ENCODE measurements at regions not wholly inside any gene's neighbourhood (a gene's known extent, or its start where the extent isn't known, plus 50 kb on each side); places are given as distances from the start of the nearest gene placed in this dataset.
A peak's percentile ranks its signal among the peaks of the same experiment; 100 is the strongest.
"Not testable (repeated sequence)": the region's sequence is repeated elsewhere in the genome, so short reads cannot be mapped to it uniquely, and the experiment has no call there.

- not testable (repeated sequence) for DNase-seq
Observed at GRCh38 chr1:149279015-149279414, 175.7 kb upstream of the NBPF9 start.

DNA sequence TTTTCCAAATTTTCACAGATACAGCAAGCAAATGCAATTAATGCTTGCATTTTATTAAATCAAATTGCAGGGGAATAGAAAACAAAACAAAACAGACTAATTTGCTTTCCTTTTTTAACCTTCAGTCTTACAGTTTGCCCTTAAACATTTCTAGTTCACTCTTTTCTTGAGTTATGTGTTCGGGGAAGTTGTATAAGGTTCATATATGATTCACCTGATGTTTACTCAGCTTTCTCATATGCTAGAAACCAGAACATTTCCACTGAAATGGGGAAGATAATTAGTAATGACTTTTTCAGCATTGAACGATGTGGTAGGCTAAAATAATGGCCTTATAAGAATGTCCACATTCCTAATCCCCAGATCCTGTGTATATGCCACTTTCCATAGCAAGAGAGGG is 176.2 kb upstream of the NBPF9 start:
- not testable (repeated sequence) for DNase-seq

GRCh38 chr1:149284773-149285172 is 181.4 kb upstream of the NBPF9 start:
- DNase-seq, result not testable (repeated sequence)

GRCh38 chr1:149285205-149285604 is 181.9 kb upstream of the NBPF9 start:
- DNase-seq, result not testable (repeated sequence)

DNA sequence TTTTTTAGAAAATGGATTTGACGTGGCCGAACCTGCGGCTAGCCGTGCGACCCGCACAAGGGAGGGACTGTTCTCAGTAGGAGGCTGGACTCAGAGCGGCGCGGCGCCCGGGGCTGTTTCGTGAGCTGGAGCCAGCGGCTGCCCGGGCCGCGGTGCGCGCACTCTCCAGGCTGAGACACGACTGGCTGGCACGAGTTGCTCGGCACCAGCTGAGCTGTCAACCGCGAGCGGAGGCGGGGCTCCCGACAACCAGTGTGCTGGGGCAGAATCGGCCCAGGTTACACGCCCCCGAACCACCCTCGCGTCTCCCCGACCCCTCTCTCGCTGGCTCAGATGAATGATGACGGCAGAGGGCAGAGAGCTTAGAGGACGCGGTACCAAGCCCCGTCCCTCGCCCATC is 182.3 kb upstream of the NBPF9 start:
- DNase-seq, result peak; percentile 38

- not testable (repeated sequence) for DNase-seq
Observed at GRCh38 chr1:149288580-149288979, 185.2 kb upstream of the NBPF9 start.

DNA sequence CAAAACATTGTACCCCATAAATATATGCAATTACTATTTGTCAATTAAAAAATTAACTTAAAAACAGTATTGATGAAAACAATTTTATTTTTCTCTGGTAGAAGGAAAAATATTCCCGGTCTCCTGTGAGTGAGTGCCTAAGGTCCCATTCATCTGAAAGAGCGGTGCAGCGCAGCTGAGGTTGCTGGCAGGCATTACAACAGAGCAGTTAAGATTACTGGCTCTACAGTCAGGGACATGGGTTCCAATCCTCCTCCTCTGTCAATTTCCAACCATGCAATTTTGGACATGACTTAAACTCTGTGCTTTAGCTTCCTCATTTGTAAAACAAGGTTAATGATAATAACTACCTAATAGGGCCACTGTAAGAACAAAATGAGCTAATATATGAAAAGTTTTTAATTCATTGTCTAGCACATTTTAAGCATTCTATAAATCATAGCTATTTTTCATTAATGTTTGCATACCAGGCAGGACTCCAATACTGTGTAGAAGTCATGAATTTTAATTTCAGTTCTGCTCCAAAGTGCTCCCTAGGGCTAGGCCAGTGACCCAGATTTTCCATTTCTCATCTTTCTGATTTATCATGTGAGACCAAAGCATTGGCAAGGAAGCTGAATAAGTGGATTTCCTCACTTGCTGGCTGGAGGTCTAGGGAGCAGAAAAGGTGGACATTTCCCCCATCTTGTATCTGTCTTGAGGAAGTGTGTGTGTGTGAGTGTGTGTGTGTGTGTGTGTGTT is 174.2 kb upstream of the NBPF19 start:
- DNase-seq, result not testable (repeated sequence)

- not testable (repeated sequence) for DNase-seq
Observed at GRCh38 chr1:149301282-149301681, 173.6 kb upstream of the NBPF19 start.

DNA sequence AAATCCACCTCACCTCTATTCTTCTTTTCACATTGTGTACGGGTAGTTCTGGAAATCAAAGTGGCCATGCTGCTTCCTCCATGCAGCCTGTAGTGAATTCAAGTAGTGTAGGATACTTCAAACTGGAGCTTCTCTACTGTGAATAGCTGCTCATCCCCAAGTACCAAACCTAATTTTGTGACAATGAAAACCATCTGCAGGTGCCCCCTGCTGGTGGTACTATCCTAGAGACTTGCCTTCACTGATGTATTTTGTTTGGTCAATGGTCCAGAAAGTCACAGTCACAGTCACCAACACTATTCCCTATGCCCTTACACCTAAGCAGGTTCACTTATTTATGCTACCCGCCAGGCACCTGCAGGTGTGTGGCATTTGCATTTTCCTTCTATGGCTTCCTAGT is 170.0 kb upstream of the NBPF19 start:
- not testable (repeated sequence) for DNase-seq

- not testable (repeated sequence) for DNase-seq
Observed at GRCh38 chr1:149307640-149308039, 167.2 kb upstream of the NBPF19 start.

DNA sequence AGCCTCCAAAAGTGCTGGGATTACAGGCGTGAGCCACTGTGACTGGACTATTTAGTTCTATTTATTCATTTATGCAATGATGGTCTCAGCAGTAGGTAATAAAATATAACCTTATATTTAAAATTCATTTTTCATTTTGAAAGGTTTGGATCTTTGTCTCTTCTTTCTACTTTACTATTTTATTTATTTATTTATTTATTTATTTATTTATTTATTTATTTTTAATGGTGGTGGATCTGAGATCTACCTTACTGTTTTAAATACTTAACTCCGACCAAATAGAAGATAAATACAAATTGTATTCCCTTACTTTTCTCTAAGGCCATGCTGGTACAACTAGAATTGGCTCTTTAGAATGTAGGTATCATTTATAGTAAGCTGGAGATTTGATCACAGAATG is 159.9 kb upstream of the NBPF19 start:
- DNase-seq, result not testable (repeated sequence)

DNA sequence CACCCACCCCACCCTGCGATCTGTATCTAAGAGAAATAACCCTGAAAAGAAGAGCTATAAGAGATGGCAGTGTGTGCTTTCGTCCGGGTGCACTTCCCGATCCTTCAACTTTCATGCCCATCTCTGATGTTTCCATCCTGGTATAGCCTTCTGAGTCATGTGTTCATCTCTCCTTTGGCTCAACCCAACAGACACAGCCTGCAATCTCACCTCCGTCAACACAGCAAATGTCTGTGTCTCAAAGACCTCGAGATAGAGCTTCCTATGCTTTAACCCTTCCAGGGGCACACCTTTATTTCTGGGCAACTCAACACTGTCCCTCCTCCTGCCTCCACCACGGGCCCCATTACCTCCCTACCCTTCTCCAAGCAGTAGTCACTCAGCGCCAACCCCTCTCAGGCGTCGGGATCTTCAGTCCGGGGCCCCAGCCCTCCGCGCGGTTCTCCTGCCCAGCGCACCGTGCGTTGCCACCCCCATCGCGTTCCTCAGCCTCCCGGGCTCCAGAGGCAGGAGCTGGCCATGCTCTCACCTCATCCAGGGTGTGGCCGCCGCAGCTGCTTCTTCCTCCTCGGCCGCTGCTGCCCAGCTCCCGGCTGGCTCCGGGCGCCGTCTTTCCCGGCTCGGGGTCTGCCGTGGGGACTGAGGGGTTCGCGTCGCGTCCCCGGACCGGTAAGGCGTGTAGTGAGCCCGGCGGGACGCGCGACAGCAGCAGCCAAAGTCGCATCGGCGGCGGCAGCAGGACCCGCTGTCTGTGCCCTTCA is 153.7 kb upstream of the NBPF19 start:
- DNase-seq, result not testable (repeated sequence)

- not testable (repeated sequence) for DNase-seq
Observed at GRCh38 chr1:149321732-149322016, 153.2 kb upstream of the NBPF19 start.

DNA sequence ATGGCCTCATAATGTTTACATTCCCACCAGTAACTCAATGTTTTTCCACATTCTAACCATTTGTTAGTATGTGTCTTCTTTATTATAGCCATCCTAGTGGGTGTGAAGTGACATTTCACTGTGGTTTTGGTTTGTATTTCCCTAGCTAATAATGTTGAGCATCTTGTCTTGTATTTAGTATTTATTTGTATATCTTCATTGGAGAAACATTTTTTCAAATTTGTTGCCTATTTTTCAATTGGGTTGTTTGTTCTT is 144.8 kb upstream of the NBPF19 start:
- DNase-seq, result not testable (repeated sequence)

GRCh38 chr1:149336082-149336481 is 138.8 kb upstream of the NBPF19 start:
- not testable (repeated sequence) for DNase-seq

DNA sequence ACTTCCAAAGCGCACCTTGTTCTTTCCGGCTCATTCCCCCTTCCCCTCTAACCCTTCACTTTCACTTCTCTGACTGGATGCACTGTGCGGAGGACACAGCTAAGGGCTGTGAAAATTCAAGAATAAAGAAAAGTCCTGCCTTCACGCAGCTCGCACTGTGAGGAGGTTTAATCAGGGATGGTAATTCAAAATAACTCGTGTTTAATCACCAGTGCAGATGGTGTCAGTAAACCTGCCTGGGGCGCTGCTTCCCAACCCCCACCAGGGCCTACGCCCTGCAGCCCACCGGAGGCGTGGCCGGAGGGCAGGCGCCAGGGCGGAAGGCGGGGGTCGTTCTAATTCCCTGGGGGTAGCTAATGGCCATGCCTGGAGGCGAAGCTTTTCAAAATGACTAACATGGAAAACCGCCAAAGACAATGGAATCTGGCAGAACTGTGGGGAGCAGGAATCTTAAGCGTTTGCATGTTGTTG is 136.6 kb upstream of the NBPF19 start:
- DNase-seq, result not testable (repeated sequence)

GRCh38 chr1:149338698-149339097 is 136.1 kb upstream of the NBPF19 start:
- not testable (repeated sequence) for DNase-seq

DNA sequence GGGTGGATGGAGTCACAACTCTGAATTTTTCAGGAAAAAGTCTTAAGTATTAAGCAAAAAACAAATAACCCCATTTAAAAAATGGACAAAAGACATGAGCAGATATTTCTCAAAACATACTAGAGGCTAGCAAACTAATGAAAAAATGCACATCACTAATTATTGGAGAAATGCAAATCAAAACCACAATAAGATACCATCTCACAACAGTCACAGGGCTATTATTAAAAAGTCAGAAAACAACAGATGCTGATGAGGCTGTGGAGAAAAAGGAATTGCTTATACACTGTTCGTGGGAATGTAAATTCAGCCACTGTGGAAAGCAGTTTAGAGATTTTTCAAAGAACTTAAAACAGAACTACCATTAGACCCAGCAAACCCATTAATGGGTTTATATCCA is 125.4 kb upstream of the NBPF19 start:
- DNase-seq, result not testable (repeated sequence)

DNA sequence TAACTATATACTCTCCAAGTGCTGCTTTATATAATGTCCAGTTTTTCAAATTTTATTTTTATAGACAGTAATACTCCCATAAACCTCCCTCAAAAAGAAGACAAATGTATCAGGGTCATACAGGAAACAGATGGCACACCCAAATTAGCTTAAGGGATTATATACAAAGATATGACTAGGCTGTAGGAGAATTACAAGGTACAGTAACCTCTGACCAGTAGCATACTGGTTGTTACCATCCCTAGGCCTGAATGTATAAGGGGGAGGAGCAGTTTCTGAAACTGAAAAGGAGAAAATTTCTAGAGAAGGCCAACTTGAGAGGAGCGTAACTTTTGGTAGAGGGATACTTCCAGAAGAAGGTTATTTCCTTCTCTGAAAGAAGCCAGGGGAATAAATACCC is 122.6 kb upstream of the NBPF19 start:
- not testable (repeated sequence) for DNase-seq

DNA sequence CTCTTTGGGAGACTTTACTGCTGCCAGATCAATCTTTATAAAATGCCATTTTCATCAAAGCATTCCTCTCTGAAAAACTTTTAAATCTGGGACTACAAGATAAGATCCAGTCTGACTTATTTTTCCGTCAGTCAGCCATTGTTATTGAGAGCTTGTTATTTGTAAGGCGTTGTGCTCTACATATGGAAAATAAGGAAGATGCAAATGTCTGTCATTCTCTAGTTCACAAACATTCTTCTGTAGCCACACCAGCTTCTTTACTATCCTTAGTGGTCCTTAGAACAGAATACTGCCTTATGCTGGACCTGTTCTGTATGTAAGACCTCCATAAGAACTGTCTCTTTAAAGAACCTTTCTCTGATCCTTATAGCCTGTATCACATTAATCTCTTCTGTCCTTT is 120.3 kb upstream of the NBPF19 start:
- DNase-seq, result not testable (repeated sequence)

GRCh38 chr1:149355748-149356147 is 119.1 kb upstream of the NBPF19 start:
- not testable (repeated sequence) for DNase-seq

DNA sequence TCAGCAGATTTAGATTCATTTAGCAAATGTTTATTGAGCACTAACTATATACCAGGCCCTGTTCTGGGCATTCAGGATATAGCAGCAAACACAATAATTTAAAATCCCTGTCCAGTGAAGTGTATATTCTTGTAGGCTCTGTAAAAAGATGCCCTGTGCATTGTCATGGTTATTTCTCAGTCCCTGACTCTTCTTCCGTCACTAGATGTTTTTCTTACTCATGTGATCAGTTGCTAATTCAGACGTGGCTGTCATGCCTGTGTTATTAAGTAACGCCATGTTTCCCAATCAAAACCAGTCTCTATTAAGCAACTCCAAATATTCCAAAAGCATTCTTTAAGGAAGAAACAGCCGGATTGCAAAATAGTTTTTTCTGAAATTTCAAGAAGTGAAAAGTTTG is 118.7 kb upstream of the NBPF19 start:
- DNase-seq, result not testable (repeated sequence)

- not testable (repeated sequence) for DNase-seq
Observed at GRCh38 chr1:149360351-149360750, 114.5 kb upstream of the NBPF19 start.

GRCh38 chr1:149361310-149361709 is 113.5 kb upstream of the NBPF19 start:
- not testable (repeated sequence) for DNase-seq

Data from activated naive CD4-positive, alpha-beta T cell treated with Interleukin-2 at 50 U/mL for 16 hours (primary cell).